HG03159 (cell line): ENCODE measurements at regions not wholly inside any gene's neighbourhood (a gene's known extent, or its start where the extent isn't known, plus 50 kb on each side); places are given as distances from the start of the nearest gene placed in this dataset.

ENCODE experiments used
- ATAC-seq: cut with Tn5 transposase; IDR thresholded peaks from one replicate; pipeline ENCODE4 v1.9.1; 2021; ENCODE audit warnings: mild to moderate bottlenecking, moderate library complexity; ENCODE audit not compliant: unreplicated experiment

DNA sequence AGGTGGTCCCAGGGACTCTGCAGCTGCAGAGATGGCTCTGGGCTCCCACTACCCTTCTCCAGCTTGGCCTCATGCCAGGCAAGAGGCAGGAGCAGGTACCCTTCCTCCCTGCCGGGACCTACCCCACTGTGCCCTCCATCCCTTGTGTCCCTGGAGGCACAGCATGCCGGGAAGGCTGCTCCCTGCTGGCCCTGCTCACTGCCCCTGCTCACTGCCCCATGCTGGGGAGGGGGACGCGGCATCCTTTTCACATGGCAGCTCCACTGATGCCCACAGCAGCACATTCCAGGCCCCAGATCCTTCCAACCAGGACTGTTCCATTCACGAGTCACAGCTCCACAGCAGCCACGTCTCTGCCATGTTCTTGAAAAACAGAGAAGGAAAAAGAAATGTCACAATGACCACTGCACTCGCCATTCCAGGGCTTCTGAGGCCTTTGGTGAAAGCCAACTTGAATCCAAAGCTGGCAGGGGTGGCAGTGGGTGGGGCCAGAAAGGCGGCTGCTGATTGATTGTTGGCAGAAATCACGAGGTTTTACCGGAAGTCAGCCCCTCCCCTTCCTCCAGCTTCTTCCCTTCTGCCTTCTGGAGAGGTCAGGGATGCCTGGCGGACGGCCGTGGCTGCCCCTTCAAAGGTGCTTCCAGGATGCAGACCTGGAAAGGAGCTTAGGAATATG lies 268.0 kb downstream of the CYP26B1 start:
- no peak for ATAC-seq

- no peak for ATAC-seq
These were observed 268.8 kb downstream of the CYP26B1 start for GRCh38 chr2:71878626-71879508.

GRCh38 chr2:71877636-71878035 lies 270.0 kb downstream of the CYP26B1 start:
- ATAC-seq, result no peak

GRCh38 chr2:71876542-71877451 lies 270.9 kb downstream of the CYP26B1 start:
- no peak for ATAC-seq

DNA sequence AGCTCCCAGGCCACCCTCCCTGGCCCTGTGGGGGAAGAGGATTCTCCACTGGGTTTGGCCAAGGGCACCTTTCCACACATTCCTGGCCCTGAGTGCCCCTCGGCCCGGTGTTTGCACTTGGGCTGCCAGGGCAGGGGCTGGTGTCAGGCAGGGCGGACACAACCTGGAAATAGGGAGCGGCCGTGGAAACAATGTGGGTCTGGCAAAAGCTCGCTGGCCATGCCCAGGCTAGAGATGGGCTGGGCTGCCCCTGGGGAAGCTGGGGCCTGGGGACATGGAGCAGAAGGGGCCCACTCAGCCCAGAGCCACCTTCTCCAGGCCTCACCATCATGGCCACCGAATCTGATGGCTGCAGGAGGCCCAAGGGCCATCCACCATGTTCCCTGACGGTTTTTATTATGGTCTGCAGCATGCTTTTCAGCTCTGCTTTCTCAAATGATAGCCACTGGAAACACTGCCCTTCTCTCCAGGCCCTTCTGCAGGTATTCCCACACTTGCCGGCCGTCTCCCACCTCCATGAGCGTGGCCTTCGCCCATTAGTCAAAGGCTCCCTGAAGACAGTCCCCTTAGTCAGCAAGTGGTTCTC lies 275.1 kb downstream of the CYP26B1 start:
- no peak for ATAC-seq

DNA sequence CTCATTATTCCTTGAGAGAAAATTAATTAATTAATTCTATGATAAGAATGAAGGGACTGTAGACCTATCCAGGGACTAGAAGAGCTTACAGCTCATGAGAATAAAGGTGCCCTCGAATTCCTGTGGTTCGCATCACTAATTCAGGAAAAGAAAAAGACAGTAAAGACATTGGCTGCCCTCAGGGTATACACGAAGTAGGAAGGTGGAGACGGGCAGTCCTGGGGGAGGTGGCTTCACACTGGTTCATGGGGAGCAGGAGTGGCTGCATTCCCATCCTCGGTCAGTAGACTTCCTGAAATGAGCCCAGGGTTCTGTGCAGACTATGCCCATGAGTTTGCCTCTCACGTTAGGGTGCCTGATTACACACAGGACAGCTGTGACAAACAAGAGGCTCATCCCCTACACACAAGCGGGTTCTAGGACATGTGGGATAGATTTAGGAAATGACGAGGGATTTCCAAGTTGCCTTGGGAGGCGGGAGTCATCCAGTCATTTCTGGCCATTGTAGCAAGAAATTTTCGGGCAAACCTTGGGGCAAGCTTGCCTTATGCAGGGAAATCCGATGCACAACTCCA lies 282.2 kb downstream of the CYP26B1 start:
- no peak for ATAC-seq

- no peak for ATAC-seq
These were observed 283.6 kb downstream of the CYP26B1 start for GRCh38 chr2:71864085-71864484.

DNA sequence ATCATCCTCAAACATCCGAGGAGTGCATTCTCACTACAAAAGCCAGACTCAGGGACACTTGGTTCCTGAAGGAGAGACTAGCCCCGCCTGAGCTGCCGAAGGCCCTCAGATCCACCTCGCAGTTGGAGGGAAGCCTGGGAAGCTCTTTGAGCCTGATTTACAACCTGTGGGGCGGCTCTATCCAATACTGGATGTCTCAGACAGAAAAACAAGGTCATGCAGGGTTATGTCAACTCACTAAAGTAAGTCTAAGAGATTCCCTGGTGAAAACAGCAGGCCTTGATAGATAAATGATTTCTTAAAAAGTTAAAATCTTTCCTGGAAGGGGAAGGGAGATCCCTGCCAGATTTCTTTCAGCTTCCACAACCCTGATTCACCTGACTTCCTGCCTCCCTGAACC lies 284.3 kb downstream of the CYP26B1 start:
- no peak for ATAC-seq

DNA sequence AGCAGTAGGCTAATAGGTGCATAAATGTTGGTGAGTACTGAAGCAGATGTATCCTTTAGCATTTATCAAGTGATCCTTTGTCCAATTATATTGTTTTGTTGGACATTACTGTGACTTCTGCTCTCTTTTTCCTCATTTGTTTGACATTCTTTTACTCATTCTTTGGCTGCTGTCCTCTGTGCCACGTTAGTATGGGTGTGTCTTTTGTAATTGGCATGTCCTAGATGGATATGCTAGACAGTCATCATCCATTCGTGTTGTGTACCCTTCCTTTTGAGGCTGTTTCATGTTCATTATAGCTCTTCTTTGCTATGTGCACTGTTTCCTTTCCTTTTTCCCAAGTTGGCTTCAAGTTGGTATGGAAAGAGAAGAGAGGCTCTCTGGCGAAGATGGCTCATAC lies 284.7 kb downstream of the CYP26B1 start:
- no peak for ATAC-seq

DNA sequence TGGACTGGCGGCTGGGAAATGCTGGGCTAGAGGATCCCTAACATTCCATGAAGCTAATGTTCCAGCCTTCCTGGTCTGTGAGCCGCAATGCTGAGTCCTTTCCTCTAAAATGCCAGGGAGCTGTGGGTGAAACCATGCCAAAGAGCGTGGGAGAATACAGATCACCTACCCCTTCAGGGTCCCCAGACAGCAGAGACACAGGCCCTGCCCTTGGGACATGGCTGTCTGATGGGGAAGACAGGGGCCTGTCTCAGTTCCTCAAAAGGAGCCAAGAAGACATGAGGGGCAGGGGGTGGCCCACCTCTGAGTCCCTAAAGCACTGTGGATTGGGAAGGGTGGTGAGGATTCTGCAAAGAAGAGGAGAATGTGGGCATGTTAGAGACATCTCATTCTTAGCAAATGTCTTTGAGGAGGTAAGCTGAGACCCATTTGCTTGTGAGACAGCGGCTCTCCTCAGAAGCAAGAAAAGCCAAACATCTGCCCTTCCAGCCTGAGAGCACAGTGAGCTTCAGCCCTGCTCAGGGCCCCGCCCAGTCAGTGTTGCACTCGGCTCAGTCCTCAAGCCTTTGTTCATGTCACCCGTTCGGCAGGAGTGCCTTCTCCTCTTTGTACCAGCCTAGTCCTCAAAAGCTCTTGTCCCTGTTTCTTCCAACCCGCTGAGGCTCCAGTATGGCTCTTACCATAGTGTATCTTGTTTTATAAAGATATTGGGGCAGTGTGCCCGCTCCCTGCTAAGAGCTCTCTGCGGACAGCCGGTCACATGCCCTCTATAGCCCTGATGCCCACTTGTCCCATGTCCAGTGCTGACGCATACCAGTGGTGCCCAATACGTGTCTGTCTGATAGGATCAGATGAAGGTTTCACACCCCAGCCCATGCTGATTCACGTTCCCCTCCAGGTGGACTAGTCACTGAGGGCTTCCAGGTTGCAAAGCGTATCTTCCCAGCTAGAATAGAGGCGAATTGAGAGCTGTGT lies 286.2 kb downstream of the CYP26B1 start:
- no peak for ATAC-seq

DNA sequence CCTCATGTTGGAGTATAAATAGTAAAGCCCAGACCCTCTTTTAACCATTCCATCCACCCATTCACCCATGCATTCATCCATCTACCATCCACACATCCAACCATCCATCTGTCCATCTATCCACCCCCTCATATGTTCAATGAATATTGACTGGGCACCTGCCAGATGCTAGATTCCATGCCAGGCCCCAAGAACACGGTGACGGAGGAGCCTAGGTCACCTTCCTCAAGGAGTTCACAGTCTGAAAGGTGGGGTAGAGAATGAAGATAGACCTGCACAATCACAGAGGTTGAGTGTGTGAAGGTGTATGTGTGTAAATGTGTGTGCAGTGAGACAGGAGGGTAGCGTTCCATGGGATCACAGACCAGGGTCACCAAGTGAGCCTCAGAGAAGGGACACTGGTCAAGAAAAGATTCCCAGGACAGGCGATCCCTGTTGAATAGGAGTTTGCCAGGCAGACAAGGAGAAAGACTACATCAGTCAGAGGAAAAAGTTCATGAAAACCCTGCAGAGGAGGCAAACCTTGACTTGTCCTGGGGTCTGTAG lies 287.2 kb downstream of the CYP26B1 start:
- no peak for ATAC-seq

DNA sequence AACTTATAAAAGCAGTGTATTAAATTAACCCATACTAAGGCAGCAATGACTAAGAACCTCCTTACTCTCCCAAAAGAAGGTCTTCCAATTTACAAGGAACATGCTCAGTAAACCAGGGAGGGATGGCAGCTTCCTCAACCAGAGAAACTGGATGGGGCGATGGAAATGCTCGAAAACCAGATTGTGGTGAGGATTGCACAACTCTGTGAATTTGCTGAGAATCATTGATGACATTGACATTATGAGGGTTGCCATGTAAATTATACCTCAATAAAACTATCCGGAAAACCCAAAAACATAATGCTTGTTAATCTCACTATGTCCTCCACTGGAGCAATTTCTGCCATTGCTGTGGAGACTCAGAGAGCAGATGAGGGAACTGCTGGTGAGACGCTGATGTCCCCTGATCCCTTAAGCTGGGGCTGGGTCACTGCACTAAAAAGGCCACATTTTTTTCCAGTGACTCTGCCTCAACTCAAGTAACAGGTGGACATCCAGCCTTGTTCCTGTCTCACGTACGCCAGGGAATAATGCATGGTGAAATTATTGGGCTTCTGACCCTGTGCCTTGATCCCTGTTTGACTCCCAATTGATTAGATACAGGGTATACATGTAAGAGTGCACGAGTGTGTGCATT lies 288.3 kb downstream of the CYP26B1 start:
- ATAC-seq, result no peak

GRCh38 chr2:71858071-71858470 lies 289.6 kb downstream of the CYP26B1 start:
- ATAC-seq, result no peak

- no peak for ATAC-seq
These were observed 290.0 kb downstream of the CYP26B1 start for GRCh38 chr2:71857636-71858035.

- no peak for ATAC-seq
These were observed 290.7 kb downstream of the CYP26B1 start for GRCh38 chr2:71856773-71857525.

GRCh38 chr2:71853858-71854257 lies 293.8 kb downstream of the CYP26B1 start:
- ATAC-seq, result no peak

DNA sequence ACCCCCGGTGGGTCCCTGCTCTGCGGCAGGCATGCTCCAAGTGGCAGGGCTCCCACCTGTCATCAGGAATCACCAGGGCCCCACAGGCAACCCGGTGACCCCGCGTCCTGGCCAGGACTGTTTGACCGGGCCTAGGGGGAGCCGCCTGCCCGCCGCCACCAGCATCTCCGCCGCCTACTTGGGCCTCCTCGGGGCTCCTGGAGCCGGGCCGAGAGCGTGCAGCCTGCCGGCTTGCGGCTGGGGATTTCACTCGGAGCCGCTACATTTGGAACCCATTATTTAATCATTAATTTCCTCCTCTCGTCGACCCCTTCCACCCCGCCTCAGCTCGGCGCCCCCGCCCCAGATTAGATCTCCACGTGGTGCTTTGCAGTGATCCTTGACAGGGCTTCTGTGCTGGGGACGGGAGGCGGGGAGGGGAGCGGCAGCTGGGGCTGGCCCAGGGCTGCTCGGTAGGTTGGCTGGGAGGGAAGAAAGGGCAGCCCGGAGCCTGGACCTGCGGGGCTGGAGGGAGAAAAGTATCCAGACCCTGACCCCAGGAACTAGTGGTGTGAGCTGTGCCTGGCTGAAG lies 295.4 kb downstream of the CYP26B1 start:
- no peak for ATAC-seq
